ENCODE measurements at regions not wholly inside any gene's neighbourhood (a gene's known extent, or its start where the extent isn't known, plus 50 kb on each side); places are given as distances from the start of the nearest gene placed in this dataset.

GRCh38 chr7:79786187-79786586, 332.7 kb upstream of the MAGI2 start:
- Histone ChIP-seq H3K27ac (no peak overlapping the region), H3K9ac (ENCODE audit: insufficient read length) (no peak overlapping the region), H3K4me3 (no peak overlapping the region), H3K9me3 (ENCODE audit: low read depth, low read length) (no peaks in the 10 kb centered on the region), H3K36me3 (ENCODE audit: insufficient read depth, low read length) (no peaks in the 10 kb centered on the region)
- no peak for DNase-seq (ENCODE audit: low read depth, low spot score)
- TF ChIP-seq POLR2AphosphoS5 (IDR thresholded peaks at IDR 0.05; ENCODE audit: borderline replicate concordance, low read depth, low read length) (no peak), EZH2 (IDR thresholded peaks at IDR 0.05) (no peak), FOXP2 (optimal IDR thresholded peaks at IDR 0.05; ENCODE audit: control extremely low read depth, extremely low read length, insufficient read depth) (no peak)

DNA sequence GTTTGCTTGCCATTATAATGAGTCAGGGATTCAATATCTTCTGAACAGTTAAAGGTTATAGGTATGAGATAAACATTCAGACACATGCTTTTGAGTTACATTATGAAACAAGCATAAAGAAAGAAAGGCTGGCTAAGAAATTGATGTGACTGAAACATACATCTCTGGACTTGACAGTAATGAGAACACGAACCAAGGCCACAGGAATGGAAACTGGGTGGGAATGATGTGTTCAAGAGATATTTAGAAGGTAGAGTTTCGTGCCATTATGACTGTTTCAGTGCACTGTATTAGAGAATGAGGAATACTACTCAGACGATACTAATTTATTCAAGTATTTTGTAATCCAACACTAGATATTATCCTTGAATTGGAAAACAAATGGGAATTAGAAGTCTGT, 332.1 kb upstream of the MAGI2 start:
- Histone ChIP-seq H3K9ac (ENCODE audit: insufficient read length) (no peak overlapping the region), H3K36me3 (ENCODE audit: insufficient read depth, low read length) (no peaks in the 10 kb centered on the region), H3K4me3 (no peak overlapping the region), H3K9me3 (ENCODE audit: low read depth, low read length) (no peaks in the 10 kb centered on the region), H3K27ac (no peak overlapping the region)
- TF ChIP-seq EZH2 (IDR thresholded peaks at IDR 0.05) (no peak), FOXP2 (optimal IDR thresholded peaks at IDR 0.05; ENCODE audit: control extremely low read depth, extremely low read length, insufficient read depth) (no peak), POLR2AphosphoS5 (IDR thresholded peaks at IDR 0.05; ENCODE audit: borderline replicate concordance, low read depth, low read length) (no peak)
- DNase-seq (ENCODE audit: low read depth, low spot score) = no peak

GRCh38 chr7:79782906-79783305, 329.4 kb upstream of the MAGI2 start:
- H3K4me3 ChIP-seq = no peak overlapping the region
- H3K9me3 ChIP-seq (ENCODE audit: low read depth, low read length) = no peaks in the 10 kb centered on the region
- no peak overlapping the region for H3K9ac ChIP-seq (ENCODE audit: insufficient read length)
- TF ChIP-seq POLR2AphosphoS5 (IDR thresholded peaks at IDR 0.05; ENCODE audit: borderline replicate concordance, low read depth, low read length) = no peak
- TF ChIP-seq EZH2 (IDR thresholded peaks at IDR 0.05) = no peak
- no peak for TF ChIP-seq FOXP2 (optimal IDR thresholded peaks at IDR 0.05; ENCODE audit: control extremely low read depth, extremely low read length, insufficient read depth)
- DNase-seq (ENCODE audit: low read depth, low spot score) = no peak
- H3K27ac ChIP-seq = no peak overlapping the region
- H3K36me3 ChIP-seq (ENCODE audit: insufficient read depth, low read length) = no peaks in the 10 kb centered on the region

DNA sequence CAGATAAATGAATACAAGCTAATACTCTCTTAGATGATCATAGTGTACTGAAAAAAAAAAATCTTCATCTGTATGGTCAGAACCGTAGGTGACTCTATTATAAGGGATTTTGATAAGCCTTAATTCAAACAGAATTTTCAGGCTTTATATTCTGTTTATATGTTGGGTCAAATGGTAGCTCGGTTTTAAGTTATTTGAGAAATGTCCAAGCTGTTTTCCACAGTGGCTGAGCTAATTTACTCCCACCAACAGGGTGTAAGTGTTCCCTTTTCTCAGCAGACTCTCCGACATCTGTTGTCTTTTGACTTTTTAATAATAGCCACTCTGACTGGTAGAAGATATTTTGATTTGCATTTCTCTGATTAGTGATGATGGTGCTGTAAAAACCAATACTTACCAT, 328.8 kb upstream of the MAGI2 start:
- DNase-seq (ENCODE audit: low read depth, low spot score) = no peak
- no peak overlapping the region for H3K9ac ChIP-seq (ENCODE audit: insufficient read length)
- H3K9me3 ChIP-seq (ENCODE audit: low read depth, low read length) = no peaks in the 10 kb centered on the region
- H3K27ac ChIP-seq = no peak overlapping the region
- no peaks in the 10 kb centered on the region for H3K36me3 ChIP-seq (ENCODE audit: insufficient read depth, low read length)
- TF ChIP-seq EZH2 (IDR thresholded peaks at IDR 0.05) (no peak), POLR2AphosphoS5 (IDR thresholded peaks at IDR 0.05; ENCODE audit: borderline replicate concordance, low read depth, low read length) (no peak), FOXP2 (optimal IDR thresholded peaks at IDR 0.05; ENCODE audit: control extremely low read depth, extremely low read length, insufficient read depth) (no peak)
- no peak overlapping the region for H3K4me3 ChIP-seq

DNA sequence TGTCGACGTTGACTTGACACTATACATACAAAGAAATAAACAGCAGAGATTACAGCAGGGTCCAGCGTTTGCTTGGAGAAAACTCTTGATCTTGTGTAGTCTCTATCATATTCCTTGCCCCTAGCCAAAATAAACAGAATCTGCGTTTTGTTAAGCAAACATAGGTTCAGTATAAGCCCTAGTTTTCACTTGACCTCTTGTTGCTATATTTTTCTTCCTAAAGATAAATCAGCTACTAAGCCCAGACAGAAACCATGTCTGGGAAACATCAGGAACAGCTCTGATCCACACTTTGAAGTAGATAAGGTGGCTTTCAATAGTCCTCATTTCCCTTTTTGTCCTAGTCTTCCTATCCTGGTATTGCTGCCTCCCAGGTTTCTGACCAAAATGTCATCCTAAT, 328.2 kb upstream of the MAGI2 start:
- no peak overlapping the region for H3K27ac ChIP-seq
- no peak overlapping the region for H3K9ac ChIP-seq (ENCODE audit: insufficient read length)
- TF ChIP-seq FOXP2 (optimal IDR thresholded peaks at IDR 0.05; ENCODE audit: control extremely low read depth, extremely low read length, insufficient read depth) (no peak), POLR2AphosphoS5 (IDR thresholded peaks at IDR 0.05; ENCODE audit: borderline replicate concordance, low read depth, low read length) (no peak), EZH2 (IDR thresholded peaks at IDR 0.05) (no peak)
- H3K9me3 ChIP-seq (ENCODE audit: low read depth, low read length) = no peaks in the 10 kb centered on the region
- no peak overlapping the region for H3K4me3 ChIP-seq
- DNase-seq (ENCODE audit: low read depth, low spot score) = no peak
- H3K36me3 ChIP-seq (ENCODE audit: insufficient read depth, low read length) = no peaks in the 10 kb centered on the region

- Histone ChIP-seq H3K9me3 (ENCODE audit: low read depth, low read length) (no peaks in the 10 kb centered on the region), H3K36me3 (ENCODE audit: insufficient read depth, low read length) (no peaks in the 10 kb centered on the region), H3K27ac (no peak overlapping the region), H3K4me3 (no peak overlapping the region), H3K9ac (ENCODE audit: insufficient read length) (no peak overlapping the region)
- TF ChIP-seq POLR2AphosphoS5 (IDR thresholded peaks at IDR 0.05; ENCODE audit: borderline replicate concordance, low read depth, low read length) (no peak), EZH2 (IDR thresholded peaks at IDR 0.05) (no peak), FOXP2 (optimal IDR thresholded peaks at IDR 0.05; ENCODE audit: control extremely low read depth, extremely low read length, insufficient read depth) (no peak)
- no peak for DNase-seq (ENCODE audit: low read depth, low spot score)
Observed at GRCh38 chr7:79778786-79779770, 325.6 kb upstream of the MAGI2 start.

- TF ChIP-seq FOXP2 (optimal IDR thresholded peaks at IDR 0.05; ENCODE audit: control extremely low read depth, extremely low read length, insufficient read depth) (no peak), EZH2 (IDR thresholded peaks at IDR 0.05) (no peak), POLR2AphosphoS5 (IDR thresholded peaks at IDR 0.05; ENCODE audit: borderline replicate concordance, low read depth, low read length) (no peak)
- H3K4me3 ChIP-seq = no peak overlapping the region
Observed at GRCh38 chr7:79775911-79776310, 322.4 kb upstream of the MAGI2 start.

DNA sequence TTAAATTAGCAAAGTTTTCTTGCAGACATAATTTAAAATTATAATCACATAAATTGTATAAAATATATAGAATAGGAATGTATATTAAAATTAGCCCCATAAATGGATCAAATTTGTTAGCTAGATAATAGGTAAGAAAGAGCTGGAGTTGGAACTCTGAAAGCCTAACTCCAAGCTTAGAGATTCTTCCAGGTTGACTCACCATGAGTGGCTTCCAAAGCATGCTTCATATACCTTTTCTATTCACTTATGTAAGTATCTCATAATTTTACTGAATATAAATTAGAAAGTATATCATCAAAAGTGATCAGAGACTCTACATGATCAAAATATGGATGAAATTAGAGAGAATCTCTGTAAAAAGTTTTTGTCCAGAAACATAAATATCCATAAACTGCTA, 320.7 kb upstream of the MAGI2 start:
- DNase-seq (ENCODE audit: low read depth, low spot score) = no peak
- Histone ChIP-seq H3K36me3 (ENCODE audit: insufficient read depth, low read length) (no peaks in the 10 kb centered on the region), H3K4me3 (no peak overlapping the region), H3K9me3 (ENCODE audit: low read depth, low read length) (no peaks in the 10 kb centered on the region), H3K27ac (no peak overlapping the region), H3K9ac (ENCODE audit: insufficient read length) (no peak overlapping the region)
- TF ChIP-seq POLR2AphosphoS5 (IDR thresholded peaks at IDR 0.05; ENCODE audit: borderline replicate concordance, low read depth, low read length) (no peak), EZH2 (IDR thresholded peaks at IDR 0.05) (no peak), FOXP2 (optimal IDR thresholded peaks at IDR 0.05; ENCODE audit: control extremely low read depth, extremely low read length, insufficient read depth) (no peak)

More at GRCh38 chr7:79775911-79776310, 322.4 kb upstream of the MAGI2 start:
- Histone ChIP-seq H3K9ac (ENCODE audit: insufficient read length) (no peak overlapping the region), H3K36me3 (ENCODE audit: insufficient read depth, low read length) (no peaks in the 10 kb centered on the region), H3K9me3 (ENCODE audit: low read depth, low read length) (no peaks in the 10 kb centered on the region), H3K27ac (no peak overlapping the region)
- no peak for DNase-seq (ENCODE audit: low read depth, low spot score)
